Adipocyte (in vitro differentiated cells): ENCODE measurements at regions not wholly inside any gene's neighbourhood (a gene's known extent, or its start where the extent isn't known, plus 50 kb on each side); places are given as distances from the start of the nearest gene placed in this dataset.

Source experiments
- DNase-seq: peaks from one replicate; pipeline ENCODE4 v3.0.0-alpha.2; 2015; ENCODE audit warnings: low read depth
- H3K27me3 ChIP-seq: replicated peaks from 2 replicates; pipeline ENCODE4 v1.7.0; 2013; ENCODE audit warnings: mild to moderate bottlenecking, low read length, moderate library complexity; ENCODE audit not compliant: control insufficient read depth, insufficient read depth
- H3K36me3 ChIP-seq: 2 replicates; pipeline ENCODE4 v1.7.0; 2013; ENCODE audit warnings: low read length, mild to moderate bottlenecking, moderate library complexity; ENCODE audit not compliant: control insufficient read depth, insufficient read depth, severe bottlenecking
- H3K4me1 ChIP-seq: 2 replicates; pipeline ENCODE4 v1.7.0; 2013; ENCODE audit warnings: mild to moderate bottlenecking, low read length, moderate library complexity; ENCODE audit not compliant: control insufficient read depth, insufficient read depth
- H3K4me3 ChIP-seq: 2 replicates; pipeline ENCODE4 v1.7.0; 2013; ENCODE audit warnings: mild to moderate bottlenecking, low read length, moderate library complexity
- H3K9ac ChIP-seq: 2 replicates; pipeline ENCODE4 v1.7.0; 2013; ENCODE audit warnings: mild to moderate bottlenecking, low read length, moderate library complexity
- H3K9me3 ChIP-seq: 2 replicates; pipeline ENCODE4 v1.7.0; 2013; ENCODE audit warnings: mild to moderate bottlenecking, low read length, moderate library complexity; ENCODE audit not compliant: control insufficient read depth

GRCh38 chr5:23026252-23027170, 173.4 kb upstream of the CDH12 start:
- no peaks in the 10 kb centered on the region for H3K36me3 ChIP-seq
- no peak overlapping the region for H3K9ac ChIP-seq
- no peaks in the 10 kb centered on the region for H3K9me3 ChIP-seq
- DNase-seq, result no peak
- no peak overlapping the region for H3K4me3 ChIP-seq
- H3K4me1 ChIP-seq, result peaks cover 34% of the 10 kb centered on the region
- H3K27me3 ChIP-seq, result no peaks in the 10 kb centered on the region

GRCh38 chr5:23025629-23026233, 172.6 kb upstream of the CDH12 start:
- no peaks in the 10 kb centered on the region for H3K36me3 ChIP-seq

GRCh38 chr5:23024470-23024869, 171.3 kb upstream of the CDH12 start:
- no peaks in the 10 kb centered on the region for H3K9me3 ChIP-seq
- peaks cover 27% of the 10 kb centered on the region for H3K4me1 ChIP-seq
- no peak overlapping the region for H3K9ac ChIP-seq
- no peak for DNase-seq
- H3K36me3 ChIP-seq, result no peaks in the 10 kb centered on the region
- no peaks in the 10 kb centered on the region for H3K27me3 ChIP-seq
- H3K4me3 ChIP-seq, result no peak overlapping the region

More at GRCh38 chr5:23025629-23026233, 172.6 kb upstream of the CDH12 start:
- Histone ChIP-seq H3K4me1 (peaks cover 34% of the 10 kb centered on the region), H3K27me3 (no peaks in the 10 kb centered on the region), H3K9me3 (no peaks in the 10 kb centered on the region), H3K9ac (no peak overlapping the region), H3K4me3 (no peak overlapping the region)
- no peak for DNase-seq

GRCh38 chr5:23014825-23015224, 161.7 kb upstream of the CDH12 start:
- no peak for DNase-seq

GRCh38 chr5:23014266-23014665, 161.1 kb upstream of the CDH12 start:
- H3K9ac ChIP-seq, result peak overlapping the region; percentile 81
- H3K9me3 ChIP-seq, result no peaks in the 10 kb centered on the region
- peaks cover 8% of the 10 kb centered on the region for H3K4me1 ChIP-seq
- peak overlapping the region; percentile 90 for H3K4me3 ChIP-seq
- no peak for DNase-seq
- H3K36me3 ChIP-seq, result no peaks in the 10 kb centered on the region
- no peaks in the 10 kb centered on the region for H3K27me3 ChIP-seq

More at GRCh38 chr5:23014825-23015224, 161.7 kb upstream of the CDH12 start:
- Histone ChIP-seq H3K9ac (no peak overlapping the region), H3K36me3 (no peaks in the 10 kb centered on the region), H3K27me3 (no peaks in the 10 kb centered on the region), H3K9me3 (no peaks in the 10 kb centered on the region), H3K4me1 (peaks cover 8% of the 10 kb centered on the region), H3K4me3 (no peak overlapping the region)

GRCh38 chr5:23013395-23013998, 160.4 kb upstream of the CDH12 start:
- Histone ChIP-seq H3K4me1 (peaks cover 8% of the 10 kb centered on the region), H3K9ac (peak overlapping the region; percentile 81), H3K36me3 (no peaks in the 10 kb centered on the region), H3K4me3 (peak overlapping the region; percentile 90), H3K27me3 (no peaks in the 10 kb centered on the region), H3K9me3 (no peaks in the 10 kb centered on the region)
- DNase-seq, result no peak

GRCh38 chr5:23012842-23013241, 159.7 kb upstream of the CDH12 start:
- DNase-seq, result no peak
- Histone ChIP-seq H3K4me3 (peak overlapping the region; percentile 90), H3K9me3 (no peaks in the 10 kb centered on the region), H3K9ac (peak overlapping the region; percentile 81), H3K36me3 (no peaks in the 10 kb centered on the region), H3K4me1 (peaks cover 8% of the 10 kb centered on the region), H3K27me3 (no peaks in the 10 kb centered on the region)

- Histone ChIP-seq H3K4me3 (no peak overlapping the region), H3K36me3 (no peaks in the 10 kb centered on the region), H3K9ac (no peak overlapping the region), H3K4me1 (peaks cover 4% of the 10 kb centered on the region), H3K27me3 (no peaks in the 10 kb centered on the region), H3K9me3 (no peaks in the 10 kb centered on the region)
- no peak for DNase-seq
These were observed 154.6 kb upstream of the CDH12 start for GRCh38 chr5:23007762-23008161.

GRCh38 chr5:23007236-23007635, 154.1 kb upstream of the CDH12 start:
- no peak for DNase-seq
- no peaks in the 10 kb centered on the region for H3K4me1 ChIP-seq
- H3K4me3 ChIP-seq, result no peak overlapping the region
- H3K36me3 ChIP-seq, result no peaks in the 10 kb centered on the region
- no peaks in the 10 kb centered on the region for H3K27me3 ChIP-seq
- H3K9ac ChIP-seq, result no peak overlapping the region
- no peaks in the 10 kb centered on the region for H3K9me3 ChIP-seq

GRCh38 chr5:23001120-23001519, 148.0 kb upstream of the CDH12 start:
- no peaks in the 10 kb centered on the region for H3K36me3 ChIP-seq
- no peak for DNase-seq
- H3K9me3 ChIP-seq, result no peaks in the 10 kb centered on the region
- no peak overlapping the region for H3K4me3 ChIP-seq
- H3K27me3 ChIP-seq, result no peaks in the 10 kb centered on the region
- no peaks in the 10 kb centered on the region for H3K4me1 ChIP-seq
- no peak overlapping the region for H3K9ac ChIP-seq

GRCh38 chr5:22998774-22999173, 145.6 kb upstream of the CDH12 start:
- Histone ChIP-seq H3K9ac (no peak overlapping the region), H3K36me3 (no peaks in the 10 kb centered on the region), H3K4me1 (no peaks in the 10 kb centered on the region), H3K9me3 (no peaks in the 10 kb centered on the region), H3K27me3 (no peaks in the 10 kb centered on the region), H3K4me3 (no peak overlapping the region)
- no peak for DNase-seq
